Activated CD4-positive, alpha-beta T cell treated with anti-CD3 and anti-CD28 coated beads, Interleukin-2, amount 10 ng/mL, durations not matched to agents 24 days and 14 days (primary cell): ENCODE measurements at regions not wholly inside any gene's neighbourhood (a gene's known extent, or its start where the extent isn't known, plus 50 kb on each side); places are given as distances from the start of the nearest gene placed in this dataset.
A peak's percentile ranks its signal among the peaks of the same experiment; 100 is the strongest.

Experiments used
- DNase-seq: peaks from one replicate; pipeline ENCODE4 v3.0.0; 2022
- H3K27ac Mint-ChIP-seq: one replicate; pipeline ENCODE4 v1.8.0; 2022; ENCODE audit warnings: mild to moderate bottlenecking, mixed read lengths
- H3K27me3 Mint-ChIP-seq: one replicate; pipeline ENCODE4 v1.8.0; 2022; ENCODE audit warnings: mixed read lengths
- H3K36me3 Mint-ChIP-seq: one replicate; pipeline ENCODE4 v1.8.0; 2022; ENCODE audit warnings: low read depth, mild to moderate bottlenecking, mixed read lengths
- H3K4me1 Mint-ChIP-seq: one replicate; pipeline ENCODE4 v1.8.0; 2021; ENCODE audit warnings: mixed read lengths
- H3K4me3 Mint-ChIP-seq: one replicate; pipeline ENCODE4 v1.8.0; 2022; ENCODE audit warnings: mild to moderate bottlenecking, moderate library complexity, mixed read lengths
- H3K9me3 Mint-ChIP-seq: one replicate; pipeline ENCODE4 v1.8.0; 2021; ENCODE audit warnings: mixed read lengths
- intact Hi-C: fragments of 100-400 bp; cut with micrococcal nuclease; formaldehyde crosslinking; loops from one replicate; pipeline ENCODE4 v1.15.1; 2023

- DNase-seq, result no peak
- H3K4me3 Mint-ChIP-seq, result no peak overlapping the region
- H3K27me3 Mint-ChIP-seq, result no peaks in the 10 kb centered on the region
- no peak overlapping the region for H3K27ac Mint-ChIP-seq
- intact Hi-C loops, result no loop called here
- H3K36me3 Mint-ChIP-seq, result no peaks in the 10 kb centered on the region
- H3K4me1 Mint-ChIP-seq, result no peaks in the 10 kb centered on the region
- no peaks in the 10 kb centered on the region for H3K9me3 Mint-ChIP-seq
Observed at GRCh38 chrX:122787231-122787630, 396.8 kb upstream of the GRIA3 start.

GRCh38 chrX:122788216-122788615, 395.9 kb upstream of the GRIA3 start:
- Mint-ChIP-seq H3K27ac (no peak overlapping the region), H3K27me3 (no peaks in the 10 kb centered on the region), H3K4me3 (no peak overlapping the region)

GRCh38 chrX:122790376-122791095, 393.5 kb upstream of the GRIA3 start:
- intact Hi-C loops, result no loop called here
- Mint-ChIP-seq H3K4me1 (no peaks in the 10 kb centered on the region), H3K27me3 (no peaks in the 10 kb centered on the region), H3K4me3 (no peak overlapping the region), H3K27ac (no peak overlapping the region), H3K36me3 (no peaks in the 10 kb centered on the region), H3K9me3 (no peaks in the 10 kb centered on the region)
- DNase-seq, result no peak

More at GRCh38 chrX:122788216-122788615, 395.9 kb upstream of the GRIA3 start:
- intact Hi-C loops, result no loop called here
- Mint-ChIP-seq H3K36me3 (no peaks in the 10 kb centered on the region), H3K9me3 (no peaks in the 10 kb centered on the region), H3K4me1 (no peaks in the 10 kb centered on the region)
- no peak for DNase-seq

GRCh38 chrX:122813876-122814275, 370.2 kb upstream of the GRIA3 start:
- H3K27ac Mint-ChIP-seq, result no peak overlapping the region
- no peak overlapping the region for H3K4me3 Mint-ChIP-seq

GRCh38 chrX:122816288-122816687, 367.8 kb upstream of the GRIA3 start:
- Mint-ChIP-seq H3K36me3 (no peaks in the 10 kb centered on the region), H3K4me1 (no peaks in the 10 kb centered on the region), H3K4me3 (no peak overlapping the region), H3K27me3 (no peaks in the 10 kb centered on the region), H3K27ac (no peak overlapping the region), H3K9me3 (no peaks in the 10 kb centered on the region)
- peak; percentile 50 for DNase-seq
- intact Hi-C loops, result no loop called here

More at GRCh38 chrX:122813876-122814275, 370.2 kb upstream of the GRIA3 start:
- no peaks in the 10 kb centered on the region for H3K36me3 Mint-ChIP-seq
- no peaks in the 10 kb centered on the region for H3K9me3 Mint-ChIP-seq
- no peak for DNase-seq
- no peaks in the 10 kb centered on the region for H3K4me1 Mint-ChIP-seq
- intact Hi-C loops, result loop anchor here (5.0 kb wide), 1 partner anchor 1507 kb away; no protein-coding TSS in a partner anchor
- no peaks in the 10 kb centered on the region for H3K27me3 Mint-ChIP-seq

- no peak for DNase-seq
- H3K4me1 Mint-ChIP-seq, result no peaks in the 10 kb centered on the region
- no peaks in the 10 kb centered on the region for H3K36me3 Mint-ChIP-seq
- H3K4me3 Mint-ChIP-seq, result no peak overlapping the region
- H3K27ac Mint-ChIP-seq, result no peak overlapping the region
- H3K27me3 Mint-ChIP-seq, result no peaks in the 10 kb centered on the region
- H3K9me3 Mint-ChIP-seq, result no peaks in the 10 kb centered on the region
- intact Hi-C loops, result no loop called here
Observed at GRCh38 chrX:122817321-122817955, 366.6 kb upstream of the GRIA3 start.

- DNase-seq, result no peak
- Mint-ChIP-seq H3K27ac (no peak overlapping the region), H3K4me3 (no peak overlapping the region), H3K27me3 (no peaks in the 10 kb centered on the region), H3K4me1 (no peaks in the 10 kb centered on the region), H3K36me3 (no peaks in the 10 kb centered on the region), H3K9me3 (no peaks in the 10 kb centered on the region)
- intact Hi-C loops, result no loop called here
Observed at GRCh38 chrX:122818068-122818467, 366.0 kb upstream of the GRIA3 start.

- Mint-ChIP-seq H3K27me3 (no peaks in the 10 kb centered on the region), H3K36me3 (no peaks in the 10 kb centered on the region), H3K27ac (no peak overlapping the region), H3K9me3 (no peaks in the 10 kb centered on the region), H3K4me3 (no peak overlapping the region), H3K4me1 (no peaks in the 10 kb centered on the region)
- DNase-seq, result no peak
- intact Hi-C loops, result no loop called here
Observed at GRCh38 chrX:122833230-122833629, 350.8 kb upstream of the GRIA3 start.

- no peaks in the 10 kb centered on the region for H3K36me3 Mint-ChIP-seq
- H3K27ac Mint-ChIP-seq, result no peak overlapping the region
- no peak for DNase-seq
- no peaks in the 10 kb centered on the region for H3K9me3 Mint-ChIP-seq
- intact Hi-C loops, result no loop called here
- no peaks in the 10 kb centered on the region for H3K4me1 Mint-ChIP-seq
- H3K4me3 Mint-ChIP-seq, result no peak overlapping the region
- H3K27me3 Mint-ChIP-seq, result no peaks in the 10 kb centered on the region
Observed at GRCh38 chrX:122835886-122836285, 348.2 kb upstream of the GRIA3 start.

- Mint-ChIP-seq H3K36me3 (no peaks in the 10 kb centered on the region), H3K27ac (no peak overlapping the region), H3K4me3 (no peak overlapping the region), H3K4me1 (no peaks in the 10 kb centered on the region), H3K27me3 (no peaks in the 10 kb centered on the region), H3K9me3 (no peaks in the 10 kb centered on the region)
- intact Hi-C loops, result no loop called here
- no peak for DNase-seq
Observed at GRCh38 chrX:122850326-122850725, 333.8 kb upstream of the GRIA3 start.

- DNase-seq, result no peak
- Mint-ChIP-seq H3K36me3 (no peaks in the 10 kb centered on the region), H3K27me3 (no peaks in the 10 kb centered on the region), H3K27ac (no peak overlapping the region), H3K9me3 (no peaks in the 10 kb centered on the region), H3K4me3 (no peak overlapping the region), H3K4me1 (no peaks in the 10 kb centered on the region)
- intact Hi-C loops, result no loop called here
Observed at GRCh38 chrX:122856205-122856604, 327.9 kb upstream of the GRIA3 start.

- no peak overlapping the region for H3K27ac Mint-ChIP-seq
- no peaks in the 10 kb centered on the region for H3K9me3 Mint-ChIP-seq
Observed at GRCh38 chrX:122857734-122858133, 326.3 kb upstream of the GRIA3 start.

GRCh38 chrX:122863067-122863466, 321.0 kb upstream of the GRIA3 start:
- H3K4me1 Mint-ChIP-seq, result no peaks in the 10 kb centered on the region
- H3K27ac Mint-ChIP-seq, result no peak overlapping the region
- DNase-seq, result no peak
- no peak overlapping the region for H3K4me3 Mint-ChIP-seq
- H3K9me3 Mint-ChIP-seq, result no peaks in the 10 kb centered on the region
- no peaks in the 10 kb centered on the region for H3K27me3 Mint-ChIP-seq
- no peaks in the 10 kb centered on the region for H3K36me3 Mint-ChIP-seq
- intact Hi-C loops, result no loop called here

More at GRCh38 chrX:122857734-122858133, 326.3 kb upstream of the GRIA3 start:
- intact Hi-C loops, result no loop called here
- Mint-ChIP-seq H3K27me3 (no peaks in the 10 kb centered on the region), H3K36me3 (no peaks in the 10 kb centered on the region), H3K4me3 (no peak overlapping the region), H3K4me1 (no peaks in the 10 kb centered on the region)
- no peak for DNase-seq

GRCh38 chrX:122866532-122866931, 317.5 kb upstream of the GRIA3 start:
- H3K27ac Mint-ChIP-seq, result no peak overlapping the region
- no peaks in the 10 kb centered on the region for H3K27me3 Mint-ChIP-seq
- no peaks in the 10 kb centered on the region for H3K36me3 Mint-ChIP-seq
- no peaks in the 10 kb centered on the region for H3K9me3 Mint-ChIP-seq
- H3K4me1 Mint-ChIP-seq, result no peaks in the 10 kb centered on the region
- intact Hi-C loops, result no loop called here
- no peak overlapping the region for H3K4me3 Mint-ChIP-seq
- no peak for DNase-seq
